ENCODE measurements at regions not wholly inside any gene's neighbourhood (a gene's known extent, or its start where the extent isn't known, plus 50 kb on each side); places are given as distances from the start of the nearest gene placed in this dataset.

GRCh38 chr7:69335331-69335730 lies 262.9 kb upstream of the AUTS2 start:
- intact Hi-C loops (cut with DNase I) = no loop called here
- no peak for DNase-seq

GRCh38 chr7:69336976-69337375 lies 261.3 kb upstream of the AUTS2 start:
- no peak for DNase-seq
- intact Hi-C loops (cut with DNase I) = no loop called here

GRCh38 chr7:69338144-69338543 lies 260.1 kb upstream of the AUTS2 start:
- intact Hi-C loops (cut with DNase I) = no loop called here

GRCh38 chr7:69341288-69341687 lies 257.0 kb upstream of the AUTS2 start:
- intact Hi-C loops (cut with DNase I) = no loop called here
- DNase-seq = no peak

More at GRCh38 chr7:69338144-69338543, 260.1 kb upstream of the AUTS2 start:
- DNase-seq = no peak

- intact Hi-C loops (cut with DNase I) = no loop called here
- no peak for DNase-seq
Observed at GRCh38 chr7:69342154-69342884, 256.0 kb upstream of the AUTS2 start.

- intact Hi-C loops (cut with DNase I) = no loop called here
- no peak for DNase-seq
Observed at GRCh38 chr7:69349291-69349690, 249.0 kb upstream of the AUTS2 start.

- DNase-seq = no peak
- intact Hi-C loops (cut with DNase I) = no loop called here
Observed at GRCh38 chr7:69358163-69358821, 240.0 kb upstream of the AUTS2 start.

GRCh38 chr7:69359003-69359700 lies 239.1 kb upstream of the AUTS2 start:
- no peak for DNase-seq
- intact Hi-C loops (cut with DNase I) = no loop called here

GRCh38 chr7:69360913-69361312 lies 237.4 kb upstream of the AUTS2 start:
- DNase-seq = no peak
- intact Hi-C loops (cut with DNase I) = no loop called here

- no peak for DNase-seq
- intact Hi-C loops (cut with DNase I) = no loop called here
Observed at GRCh38 chr7:69363136-69363535, 235.1 kb upstream of the AUTS2 start.

GRCh38 chr7:69364813-69365643 lies 233.2 kb upstream of the AUTS2 start:
- no peak for DNase-seq
- intact Hi-C loops (cut with DNase I) = no loop called here

GRCh38 chr7:69365651-69366192 lies 232.6 kb upstream of the AUTS2 start:
- no peak for DNase-seq
- intact Hi-C loops (cut with DNase I) = no loop called here

GRCh38 chr7:69367780-69368179 lies 230.5 kb upstream of the AUTS2 start:
- peak in 15 of 42 donors; percentile 2 to 47 (median 15) for DNase-seq
- intact Hi-C loops (cut with DNase I) = no loop called here

GRCh38 chr7:69373171-69374043 lies 224.9 kb upstream of the AUTS2 start:
- DNase-seq = no peak
- intact Hi-C loops (cut with DNase I) = no loop called here

- intact Hi-C loops (cut with DNase I) = no loop called here
Observed at GRCh38 chr7:69374044-69374425, 224.2 kb upstream of the AUTS2 start.

GRCh38 chr7:69377191-69377590 lies 221.1 kb upstream of the AUTS2 start:
- intact Hi-C loops (cut with DNase I) = no loop called here
- DNase-seq = no peak

More at GRCh38 chr7:69374044-69374425, 224.2 kb upstream of the AUTS2 start:
- DNase-seq = no peak

- DNase-seq = no peak
- intact Hi-C loops (cut with DNase I) = no loop called here
Observed at GRCh38 chr7:69388452-69389137, 209.7 kb upstream of the AUTS2 start.

GRCh38 chr7:69389216-69389615 lies 209.1 kb upstream of the AUTS2 start:
- DNase-seq = no peak
- intact Hi-C loops (cut with DNase I) = no loop called here

Data from head of caudate nucleus (tissue), 42 donors.